Lower lobe of right lung (tissue), 2 donors: ENCODE measurements at regions not wholly inside any gene's neighbourhood (a gene's known extent, or its start where the extent isn't known, plus 50 kb on each side); places are given as distances from the start of the nearest gene placed in this dataset.

Source experiments
- ATAC-seq, 2 donors: fragments of 200-7000 bp; cut with Tn5 transposase; one replicate each; pipeline ENCODE4 v1.9.1; 2020 to 2022; ENCODE audit warnings: mild to moderate bottlenecking in 2 of 2, moderate library complexity in 2 of 2
- DNase-seq: peaks from one replicate; pipeline ENCODE4 v3.0.0-alpha.2; 2020
- H3K27ac ChIP-seq: fragments of 200-600 bp; one replicate; pipeline ENCODE4 v1.8.0; 2022
- H3K27me3 ChIP-seq: fragments of 200-600 bp; one replicate; pipeline ENCODE4 v1.8.0; 2022; ENCODE audit warnings: low read depth
- H3K36me3 ChIP-seq: fragments of 200-600 bp; one replicate; pipeline ENCODE4 v1.8.0; 2022; ENCODE audit warnings: mild to moderate bottlenecking
- H3K4me1 ChIP-seq: fragments of 200-600 bp; one replicate; pipeline ENCODE4 v1.8.0; 2022
- H3K4me3 ChIP-seq: fragments of 200-600 bp; one replicate; pipeline ENCODE4 v1.8.0; 2022; ENCODE audit warnings: mild to moderate bottlenecking
- H3K9me3 ChIP-seq: fragments of 200-600 bp; one replicate; pipeline ENCODE4 v1.8.0; 2022
- intact Hi-C: fragments of 100-400 bp; cut with DNase I; formaldehyde crosslinking; loops from one replicate; pipeline ENCODE4 v1.11.0; 2022
- TF ChIP-seq, protein P1 (sequence below): fragments of 200-600 bp; IDR thresholded peaks from one replicate; pipeline ENCODE4 v1.8.0; 2022; ENCODE audit warnings: antibody characterized with exemption, mild to moderate bottlenecking
- donor health status: DM: no; HTN: yes; CAD: no; lungs with severe emphysema.

DNA sequence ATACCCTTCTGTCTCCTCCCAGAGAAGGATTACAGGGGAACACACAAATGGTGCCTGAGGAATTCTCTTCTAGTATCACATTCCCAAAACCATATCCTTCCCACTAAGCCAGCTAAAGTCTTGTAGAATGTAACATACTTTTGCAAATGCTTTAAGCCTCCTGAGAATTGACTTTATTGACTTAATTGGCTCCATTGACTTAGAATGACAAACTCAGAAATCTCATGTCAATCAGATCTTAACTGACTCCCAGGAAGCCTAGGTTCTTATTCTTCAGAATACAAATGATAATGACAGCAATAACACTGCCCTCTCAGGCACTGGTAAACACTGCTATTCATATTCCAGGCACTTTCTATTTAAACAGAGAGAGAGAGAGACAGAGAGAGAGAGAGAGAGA, 356.9 kb upstream of the PRKCQ start:
- intact Hi-C loops: no loop called here
- peaks cover 12% of the 10 kb centered on the region for H3K9me3 ChIP-seq

DNA sequence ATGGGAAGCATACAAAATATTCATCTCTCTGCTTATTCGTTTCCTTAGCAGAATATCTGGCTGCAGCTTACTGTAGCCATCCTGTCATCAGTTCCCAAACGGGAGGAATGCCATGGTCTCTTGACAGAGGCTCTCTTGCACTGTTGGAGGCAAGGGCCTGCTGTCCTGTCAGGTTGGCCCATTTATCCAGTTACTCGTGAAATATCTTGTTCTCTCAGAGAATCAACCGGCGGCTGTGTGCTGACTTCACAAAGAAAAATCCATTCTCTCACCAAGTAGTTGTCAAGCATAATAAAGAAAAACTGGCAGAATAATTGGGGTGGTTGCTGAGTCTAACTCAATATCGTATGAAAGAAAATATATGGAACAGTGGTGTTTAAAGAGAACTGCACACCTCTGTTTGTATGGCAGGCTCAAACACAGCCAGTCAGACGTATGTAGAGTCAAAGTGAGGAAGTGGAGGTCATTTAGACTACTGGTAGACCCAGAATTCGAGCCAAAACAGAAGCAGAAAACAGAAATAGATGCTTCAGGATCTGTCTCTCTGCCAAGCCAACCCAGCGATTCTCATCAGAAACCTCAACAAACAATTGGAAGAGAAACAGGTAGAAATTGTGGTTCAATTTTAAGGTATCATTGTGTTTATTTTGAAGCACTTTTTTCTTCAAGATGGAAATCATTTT, 349.2 kb upstream of the PRKCQ start:
- no peak for DNase-seq
- no peak overlapping the region for H3K4me3 ChIP-seq
- TF ChIP-seq, protein P1, sequence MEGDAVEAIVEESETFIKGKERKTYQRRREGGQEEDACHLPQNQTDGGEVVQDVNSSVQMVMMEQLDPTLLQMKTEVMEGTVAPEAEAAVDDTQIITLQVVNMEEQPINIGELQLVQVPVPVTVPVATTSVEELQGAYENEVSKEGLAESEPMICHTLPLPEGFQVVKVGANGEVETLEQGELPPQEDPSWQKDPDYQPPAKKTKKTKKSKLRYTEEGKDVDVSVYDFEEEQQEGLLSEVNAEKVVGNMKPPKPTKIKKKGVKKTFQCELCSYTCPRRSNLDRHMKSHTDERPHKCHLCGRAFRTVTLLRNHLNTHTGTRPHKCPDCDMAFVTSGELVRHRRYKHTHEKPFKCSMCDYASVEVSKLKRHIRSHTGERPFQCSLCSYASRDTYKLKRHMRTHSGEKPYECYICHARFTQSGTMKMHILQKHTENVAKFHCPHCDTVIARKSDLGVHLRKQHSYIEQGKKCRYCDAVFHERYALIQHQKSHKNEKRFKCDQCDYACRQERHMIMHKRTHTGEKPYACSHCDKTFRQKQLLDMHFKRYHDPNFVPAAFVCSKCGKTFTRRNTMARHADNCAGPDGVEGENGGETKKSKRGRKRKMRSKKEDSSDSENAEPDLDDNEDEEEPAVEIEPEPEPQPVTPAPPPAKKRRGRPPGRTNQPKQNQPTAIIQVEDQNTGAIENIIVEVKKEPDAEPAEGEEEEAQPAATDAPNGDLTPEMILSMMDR: no peak
- no peak for ATAC-seq
- H3K27ac ChIP-seq: peak overlapping the region; percentile 67
- no peaks in the 10 kb centered on the region for H3K27me3 ChIP-seq
- intact Hi-C loops: no loop called here
- no peaks in the 10 kb centered on the region for H3K9me3 ChIP-seq
- H3K36me3 ChIP-seq: no peaks in the 10 kb centered on the region
- peaks cover 16% of the 10 kb centered on the region for H3K4me1 ChIP-seq

More for the DNA sequence above, 356.9 kb upstream of the PRKCQ start:
- H3K4me3 ChIP-seq: no peak overlapping the region
- ATAC-seq (no peak), DNase-seq (no peak)
- H3K36me3 ChIP-seq: no peaks in the 10 kb centered on the region
- no peaks in the 10 kb centered on the region for H3K27me3 ChIP-seq
- no peak overlapping the region for H3K27ac ChIP-seq
- H3K4me1 ChIP-seq: no peaks in the 10 kb centered on the region
- TF ChIP-seq, protein P1: no peak

DNA sequence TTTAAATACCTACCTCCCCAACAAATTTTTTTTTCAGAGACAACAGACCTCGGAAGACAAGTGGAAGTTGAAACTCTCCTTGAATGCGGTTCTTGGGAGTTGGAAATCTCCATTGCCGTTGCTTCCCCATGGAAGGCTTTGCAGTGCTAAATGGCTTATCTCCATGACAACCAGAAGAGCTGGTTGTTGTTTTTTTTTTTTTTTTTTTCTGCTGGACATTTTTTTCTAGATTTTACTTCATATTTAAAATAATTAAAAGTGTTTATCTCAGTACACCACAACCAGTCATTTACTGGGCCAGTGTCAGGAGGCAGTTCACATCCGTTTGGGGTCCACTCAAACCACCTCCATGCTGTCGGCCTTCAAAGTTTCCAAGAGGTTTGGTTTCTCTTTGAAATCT, 348.5 kb upstream of the PRKCQ start:
- intact Hi-C loops: no loop called here
- ATAC-seq: peak in 1 of 2 donors; percentile 17
- TF ChIP-seq, protein P1: no peak
- Histone ChIP-seq H3K36me3 (no peaks in the 10 kb centered on the region), H3K4me1 (peaks cover 16% of the 10 kb centered on the region), H3K9me3 (no peaks in the 10 kb centered on the region), H3K4me3 (no peak overlapping the region), H3K27me3 (no peaks in the 10 kb centered on the region), H3K27ac (peak overlapping the region; percentile 67)
- DNase-seq: no peak

DNA sequence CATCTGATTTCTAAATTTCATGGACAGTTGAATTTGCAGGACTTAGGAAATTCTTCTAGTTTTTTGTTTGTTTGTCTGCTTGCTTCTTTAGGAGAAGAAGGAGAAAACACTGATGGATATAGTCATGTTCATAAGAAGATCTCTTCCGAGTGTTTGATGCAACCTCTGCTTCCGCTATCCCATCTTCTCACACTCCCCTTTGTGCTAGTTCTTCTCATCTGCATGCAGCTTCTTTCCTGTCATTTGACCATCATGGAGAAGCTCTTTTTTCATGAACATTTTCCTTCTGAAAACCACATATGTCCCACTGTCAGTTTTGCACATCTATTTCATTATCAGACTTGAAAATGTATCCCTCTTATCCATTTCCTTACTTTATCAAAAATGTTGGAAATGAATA, 346.9 kb upstream of the PRKCQ start:
- TF ChIP-seq, protein P1: no peak
- no peak for DNase-seq
- ATAC-seq: peak; percentile 55 to 69
- Histone ChIP-seq H3K36me3 (no peaks in the 10 kb centered on the region), H3K4me3 (no peak overlapping the region), H3K27ac (peak overlapping the region; percentile 43), H3K4me1 (peaks cover 16% of the 10 kb centered on the region), H3K9me3 (no peaks in the 10 kb centered on the region), H3K27me3 (no peaks in the 10 kb centered on the region)
- intact Hi-C loops: no loop called here

DNA sequence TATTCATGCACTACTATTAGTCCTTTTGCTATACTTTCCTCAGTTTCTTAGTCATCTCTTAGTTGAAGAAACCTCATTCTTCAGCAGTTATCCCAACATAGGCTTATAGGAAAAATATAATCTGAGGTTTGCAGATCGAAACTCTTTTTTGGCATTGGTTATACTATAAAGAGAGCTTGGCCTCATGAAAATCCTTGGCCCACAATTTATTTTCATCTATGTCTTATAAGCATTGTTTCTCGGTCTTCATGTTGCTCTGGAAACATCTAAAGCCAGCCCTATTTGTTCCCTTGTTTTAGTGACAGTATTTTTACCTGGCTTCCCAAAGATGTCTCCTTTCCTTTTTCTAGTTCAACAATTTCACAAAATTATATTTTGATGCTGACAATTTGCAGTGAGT, 345.1 kb upstream of the PRKCQ start:
- ATAC-seq (no peak), DNase-seq (no peak)
- no peaks in the 10 kb centered on the region for H3K27me3 ChIP-seq
- H3K4me1 ChIP-seq: peaks cover 20% of the 10 kb centered on the region
- no peaks in the 10 kb centered on the region for H3K9me3 ChIP-seq
- no peak overlapping the region for H3K27ac ChIP-seq
- no peaks in the 10 kb centered on the region for H3K36me3 ChIP-seq
- TF ChIP-seq, protein P1: no peak
- intact Hi-C loops: no loop called here
- H3K4me3 ChIP-seq: no peak overlapping the region
